HG02759 (cell line): ENCODE measurements at regions not wholly inside any gene's neighbourhood (a gene's known extent, or its start where the extent isn't known, plus 50 kb on each side); places are given as distances from the start of the nearest gene placed in this dataset.
A peak's percentile ranks its signal among the peaks of the same experiment; 100 is the strongest.
"Not testable (repeated sequence)": the region's sequence is repeated elsewhere in the genome, so short reads cannot be mapped to it uniquely, and the experiment has no call there.

Experiments used
- ATAC-seq: cut with Tn5 transposase; IDR thresholded peaks from one replicate; pipeline ENCODE4 v1.9.1; 2021; ENCODE audit warnings: mild to moderate bottlenecking, moderate library complexity; ENCODE audit not compliant: unreplicated experiment

- ATAC-seq, result no peak
Observed at GRCh38 chr14:21820631-21821030, 147.0 kb upstream of the OR4E1 start.

GRCh38 chr14:21819891-21820290, 146.3 kb upstream of the OR4E1 start:
- not testable (repeated sequence) for ATAC-seq

- not testable (repeated sequence) for ATAC-seq
Observed at GRCh38 chr14:21817010-21817409, 143.4 kb upstream of the OR4E1 start.

- no peak for ATAC-seq
Observed at GRCh38 chr14:21807975-21808374, 134.4 kb upstream of the OR4E1 start.

GRCh38 chr14:21804981-21805380, 131.4 kb upstream of the OR4E1 start:
- ATAC-seq, result no peak

DNA sequence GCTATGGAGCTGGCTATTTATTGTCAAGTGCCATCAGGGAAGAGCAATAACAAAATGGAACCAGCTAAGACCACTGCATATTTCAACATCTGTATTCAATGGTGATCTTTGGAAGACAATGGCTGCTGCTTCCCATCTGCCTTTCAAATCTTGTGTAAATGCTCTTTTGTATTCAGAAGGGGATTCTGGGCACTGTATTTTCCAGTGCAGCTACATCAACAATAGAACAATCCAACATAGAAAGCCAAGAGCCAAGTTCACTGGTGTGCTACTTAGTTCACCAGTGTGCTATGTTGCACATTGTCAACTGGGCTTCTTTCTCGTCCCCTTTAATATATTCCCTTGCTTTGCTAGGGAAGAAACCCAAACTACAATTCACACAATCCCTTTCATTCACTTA, 128.8 kb upstream of the OR4E1 start:
- no peak for ATAC-seq

DNA sequence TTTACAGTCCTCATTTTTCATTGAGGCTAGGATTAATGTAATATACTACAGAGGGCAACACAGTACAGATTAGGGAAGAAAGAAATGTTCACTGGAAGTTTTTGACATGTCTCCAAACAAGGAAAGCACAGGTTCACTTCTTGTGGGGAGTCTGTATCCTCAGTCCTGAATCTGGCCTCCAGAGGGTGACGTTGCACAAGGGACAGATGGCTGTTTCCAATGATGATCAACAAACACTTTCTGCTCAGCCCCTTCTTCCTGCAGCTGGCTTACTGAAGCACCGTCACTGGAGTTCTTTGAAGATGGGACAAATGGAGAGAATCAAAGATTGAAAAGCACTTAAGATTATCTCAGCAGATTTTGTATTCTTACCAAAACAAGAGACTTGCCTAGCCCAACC, 123.3 kb upstream of the OR4E1 start:
- no peak for ATAC-seq

GRCh38 chr14:21795456-21795855, 121.8 kb upstream of the OR4E1 start:
- ATAC-seq, result no peak

GRCh38 chr14:21791749-21792148, 118.1 kb upstream of the OR4E1 start:
- no peak for ATAC-seq

GRCh38 chr14:21788687-21789086, 115.1 kb upstream of the OR4E1 start:
- not testable (repeated sequence) for ATAC-seq

DNA sequence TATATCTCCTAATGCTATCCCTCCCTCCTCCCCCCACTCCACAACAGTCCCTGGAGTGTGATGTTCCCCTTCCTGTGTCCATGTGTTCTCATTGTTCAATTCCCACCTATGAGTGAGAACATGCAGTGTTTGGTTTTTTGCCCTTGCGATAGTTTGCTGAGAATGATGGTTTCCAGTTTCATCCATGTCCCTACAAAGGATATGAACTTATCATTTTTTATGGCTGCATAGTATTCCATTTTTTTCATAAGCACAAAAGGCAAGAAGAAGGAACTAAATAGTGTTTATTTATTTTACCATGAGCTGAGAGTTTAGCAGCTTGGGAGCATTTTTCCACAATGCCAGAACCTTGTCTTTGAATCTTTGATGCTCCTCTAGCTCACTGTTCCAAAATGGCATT, 113.6 kb upstream of the OR4E1 start:
- not testable (repeated sequence) for ATAC-seq

- ATAC-seq, result no peak
Observed at GRCh38 chr14:21781543-21781942, 107.9 kb upstream of the OR4E1 start.

- ATAC-seq, result no peak
Observed at GRCh38 chr14:21780429-21781084, 106.9 kb upstream of the OR4E1 start.

- ATAC-seq, result no peak
Observed at GRCh38 chr14:21771671-21772070, 98.1 kb upstream of the OR4E1 start.

DNA sequence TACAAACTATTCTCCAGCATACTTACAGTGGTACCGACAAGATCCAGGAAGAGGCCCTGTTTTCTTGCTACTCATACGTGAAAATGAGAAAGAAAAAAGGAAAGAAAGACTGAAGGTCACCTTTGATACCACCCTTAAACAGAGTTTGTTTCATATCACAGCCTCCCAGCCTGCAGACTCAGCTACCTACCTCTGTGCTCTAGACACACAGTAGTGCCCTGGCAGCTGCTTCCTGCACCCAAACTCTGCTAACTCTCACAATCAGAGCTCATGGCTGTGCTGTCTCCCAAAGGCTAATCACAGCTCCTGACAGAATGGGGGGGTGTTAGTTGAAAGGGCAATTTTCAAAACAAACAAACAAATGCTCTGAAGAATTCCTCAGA, 95.2 kb upstream of the OR4E1 start:
- ATAC-seq, result no peak

DNA sequence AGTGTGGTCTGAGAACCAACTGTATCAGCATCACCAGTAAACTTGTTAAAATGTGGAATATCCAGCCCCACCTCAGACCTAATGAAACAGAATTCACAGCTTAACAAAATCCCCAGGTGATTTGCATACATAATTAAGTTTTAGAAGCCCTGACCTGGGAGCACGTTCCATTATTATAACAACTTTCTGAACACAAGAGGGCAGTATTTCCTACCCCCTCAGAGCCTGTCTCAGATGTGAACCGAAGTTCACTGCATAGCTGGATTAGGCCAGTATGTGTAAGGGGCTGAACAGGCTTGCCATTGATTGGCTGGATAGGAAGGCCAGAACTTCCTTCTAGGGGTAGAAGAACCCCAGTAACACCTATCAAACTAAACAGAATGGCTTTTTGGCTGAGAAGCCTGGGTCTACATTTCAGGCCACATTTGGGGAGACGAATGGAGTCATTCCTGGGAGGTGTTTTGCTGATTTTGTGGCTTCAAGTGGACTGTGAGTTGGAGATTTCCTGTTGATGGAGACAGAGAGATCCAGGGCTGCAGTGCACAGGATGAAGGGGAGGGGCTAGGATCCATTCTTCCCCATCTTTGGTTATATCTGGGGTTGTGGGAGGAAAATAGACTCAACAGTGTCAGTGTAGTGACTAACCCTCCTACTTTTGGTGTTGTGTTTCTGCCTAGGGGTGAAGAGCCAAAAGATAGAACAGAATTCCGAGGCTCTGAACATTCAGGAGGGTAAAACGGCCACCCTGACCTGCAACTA, 94.7 kb upstream of the OR4E1 start:
- ATAC-seq, result no peak

- not testable (repeated sequence) for ATAC-seq
Observed at GRCh38 chr14:21760360-21760759, 86.7 kb upstream of the OR4E1 start.

DNA sequence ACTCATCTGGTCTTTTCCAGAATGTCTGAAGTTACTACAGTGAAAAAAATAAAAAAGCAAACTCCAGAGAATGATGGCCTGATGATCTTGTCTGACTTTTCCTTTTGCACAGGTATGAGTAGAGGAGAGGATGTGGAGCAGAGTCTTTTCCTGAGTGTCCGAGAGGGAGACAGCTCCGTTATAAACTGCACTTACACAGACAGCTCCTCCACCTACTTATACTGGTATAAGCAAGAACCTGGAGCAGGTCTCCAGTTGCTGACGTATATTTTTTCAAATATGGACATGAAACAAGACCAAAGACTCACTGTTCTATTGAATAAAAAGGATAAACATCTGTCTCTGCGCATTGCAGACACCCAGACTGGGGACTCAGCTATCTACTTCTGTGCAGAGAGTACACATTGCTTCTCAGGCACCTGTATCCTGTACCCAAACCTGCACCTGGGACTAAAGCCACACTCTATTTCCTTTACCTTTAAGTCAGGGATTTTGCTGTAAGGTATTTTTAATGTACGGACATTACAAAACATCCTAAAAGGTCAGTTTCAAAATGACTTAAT, 75.8 kb upstream of the OR4E1 start:
- ATAC-seq, result no peak

DNA sequence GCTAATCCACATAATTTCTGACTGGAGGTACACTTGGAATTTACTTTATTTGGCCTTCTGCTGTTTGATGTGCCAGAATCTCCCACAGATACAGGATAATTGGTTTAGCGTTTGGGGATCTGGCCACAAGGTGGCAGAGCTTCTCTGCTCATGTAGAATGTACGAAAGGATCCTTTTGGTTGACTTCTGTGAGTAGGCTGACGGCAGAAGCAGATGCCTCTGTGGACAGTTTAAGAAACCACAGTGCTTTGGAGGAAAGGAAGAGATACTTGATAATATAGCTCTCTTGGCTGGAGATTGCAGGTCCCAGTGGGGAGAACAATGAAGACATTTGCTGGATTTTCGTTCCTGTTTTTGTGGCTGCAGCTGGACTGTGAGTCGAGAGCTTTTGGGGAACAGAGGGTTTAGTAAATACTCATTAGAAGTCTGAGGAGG, 75.3 kb upstream of the OR4E1 start:
- peak; percentile 62 for ATAC-seq

- no peak for ATAC-seq
Observed at GRCh38 chr14:21735639-21736307, 62.2 kb upstream of the OR4E1 start.

GRCh38 chr14:21735200-21735599, 61.6 kb upstream of the OR4E1 start:
- ATAC-seq, result no peak
